ENCODE measurements at regions not wholly inside any gene's neighbourhood (a gene's known extent, or its start where the extent isn't known, plus 50 kb on each side); places are given as distances from the start of the nearest gene placed in this dataset.

- TF ChIP-seq, protein P1, sequence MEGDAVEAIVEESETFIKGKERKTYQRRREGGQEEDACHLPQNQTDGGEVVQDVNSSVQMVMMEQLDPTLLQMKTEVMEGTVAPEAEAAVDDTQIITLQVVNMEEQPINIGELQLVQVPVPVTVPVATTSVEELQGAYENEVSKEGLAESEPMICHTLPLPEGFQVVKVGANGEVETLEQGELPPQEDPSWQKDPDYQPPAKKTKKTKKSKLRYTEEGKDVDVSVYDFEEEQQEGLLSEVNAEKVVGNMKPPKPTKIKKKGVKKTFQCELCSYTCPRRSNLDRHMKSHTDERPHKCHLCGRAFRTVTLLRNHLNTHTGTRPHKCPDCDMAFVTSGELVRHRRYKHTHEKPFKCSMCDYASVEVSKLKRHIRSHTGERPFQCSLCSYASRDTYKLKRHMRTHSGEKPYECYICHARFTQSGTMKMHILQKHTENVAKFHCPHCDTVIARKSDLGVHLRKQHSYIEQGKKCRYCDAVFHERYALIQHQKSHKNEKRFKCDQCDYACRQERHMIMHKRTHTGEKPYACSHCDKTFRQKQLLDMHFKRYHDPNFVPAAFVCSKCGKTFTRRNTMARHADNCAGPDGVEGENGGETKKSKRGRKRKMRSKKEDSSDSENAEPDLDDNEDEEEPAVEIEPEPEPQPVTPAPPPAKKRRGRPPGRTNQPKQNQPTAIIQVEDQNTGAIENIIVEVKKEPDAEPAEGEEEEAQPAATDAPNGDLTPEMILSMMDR (IDR thresholded peaks at IDR 0.05): no peak
- no peak for TF ChIP-seq POLR2A (IDR thresholded peaks at IDR 0.05)
These were observed 157.3 kb downstream of the ETS2 start for GRCh38 chr21:38963006-38963405.
